HepG2 (cell line): ENCODE measurements at regions not wholly inside any gene's neighbourhood (a gene's known extent, or its start where the extent isn't known, plus 50 kb on each side); places are given as distances from the start of the nearest gene placed in this dataset.

Experiments used
- ATAC-seq: fragments of 200-7000 bp; cut with Tn5 transposase; 3 replicates; pipeline ENCODE4 v1.9.1; 2020; ENCODE audit warnings: mild to moderate bottlenecking, moderate library complexity
- BruUV-seq: library from RNA; stranded (reverse); fragments of 400-500 nt; replicated peaks from 2 replicates; lab custom pipeline; 2021; lab: Mats Ljungman, UMichigan
- CTCF ChIA-PET: fragments of 300-600 bp; formaldehyde crosslinking; extraction: SDS; loops from one replicate; lab custom pipeline; 2021; ENCODE audit warnings: low total read pairs, inconsistent platforms, low intra/inter-chr PET ratio; lab: Yijun Ruan, JAX
- POLR2A ChIA-PET: fragments of 350-600 bp; sonication (Branson Sonifier 250); formaldehyde crosslinking; loops from one replicate; lab custom pipeline; 2020; ENCODE audit warnings: antibody characterized with exemption, inconsistent platforms; lab: Yijun Ruan, JAX
- DNase-seq: peaks from one replicate; pipeline ENCODE4 v3.0.0-alpha.2; 2015; ENCODE audit warnings: low spot score
- FAIRE-seq: peaks from 3 replicates; lab custom pipeline; 2011; peaks lifted over from hg19 to GRCh38; lab: Jason Lieb, UNC
- H2AFZ ChIP-seq: one replicate; pipeline ENCODE4 v1.6.1; 2011; ENCODE audit warnings: low read length, inconsistent platforms
- H3K27ac ChIP-seq: fragments of 300-600 bp; 3 replicates; pipeline ENCODE4 v1.8.0; 2011; ENCODE audit warnings: mixed run types, mild to moderate bottlenecking, mixed read lengths, low read length, inconsistent platforms; ENCODE audit not compliant: insufficient read depth; ENCODE audit errors: extremely low read length
- H3K27me3 ChIP-seq, 2 experiments: fragments of 200-600 bp in 1 of 2; 2 replicates in 1 of 2; 3 replicates in 1 of 2; pipeline versions ENCODE4 v1.6.0 to v1.8.0; 2011; ENCODE audit warnings: low read length in 2 of 2, mild to moderate bottlenecking in 2 of 2, moderate library complexity in 2 of 2, inconsistent platforms in 1 of 2; ENCODE audit not compliant: insufficient read depth in 2 of 2, control insufficient read depth in 1 of 2
- H3K36me3 ChIP-seq, 2 experiments: fragments of 200-600 bp in 1 of 2; replicated peaks in 1 of 2; 2 replicates in 1 of 2; 3 replicates in 1 of 2; pipeline versions ENCODE4 v1.5.1 to v1.8.0; 2011; ENCODE audit warnings: low read length in 2 of 2, inconsistent platforms in 1 of 2; ENCODE audit not compliant: insufficient read depth in 2 of 2, control insufficient read depth in 1 of 2
- H3K4me1 ChIP-seq: 2 replicates; pipeline ENCODE4 v1.5.1; 2012; ENCODE audit warnings: low read length, inconsistent platforms; ENCODE audit not compliant: insufficient read depth
- H3K4me2 ChIP-seq: 2 replicates; pipeline ENCODE4 v1.6.0; 2011; ENCODE audit warnings: low read depth, low read length, inconsistent platforms
- H3K4me3 ChIP-seq, 3 experiments: fragments of 200-600 bp in 1 of 3; sonication (generic), shearing (Covaris generic) in 1 of 3; replicated peaks in 1 of 3; 2 replicates each; pipeline ENCODE4 v1.5.1; 2011 to 2016; ENCODE audit warnings: low read length in 3 of 3, inconsistent platforms in 2 of 3, low read depth in 2 of 3, mild to moderate bottlenecking in 2 of 3, control low read depth in 1 of 3, mixed read lengths in 1 of 3; ENCODE audit not compliant: insufficient read depth in 1 of 3
- H3K79me2 ChIP-seq: one replicate; pipeline ENCODE4 v1.6.1; 2011; ENCODE audit warnings: low read length, inconsistent platforms; ENCODE audit not compliant: insufficient read depth
- H3K9ac ChIP-seq: 2 replicates; pipeline ENCODE4 v1.6.0; 2011; ENCODE audit warnings: mild to moderate bottlenecking, low read depth, low read length, inconsistent platforms; ENCODE audit not compliant: insufficient read depth
- H3K9me3 ChIP-seq: 2 replicates; pipeline ENCODE4 v1.5.1; 2012; ENCODE audit warnings: mild to moderate bottlenecking, low read length
- H4K20me1 ChIP-seq: 2 replicates; pipeline ENCODE4 v1.6.0; 2011; ENCODE audit warnings: inconsistent platforms, mild to moderate bottlenecking, low read length, moderate library complexity; ENCODE audit not compliant: insufficient read depth
- AGO2 ChIP-seq: fragments of 200-400 bp; formaldehyde crosslinking; optimal IDR thresholded peaks from 2 replicates; pipeline ENCODE3; 2017; ENCODE audit warnings: mild to moderate bottlenecking, low read depth, low read length, moderate library complexity
- FLYWCH1 ChIP-seq: sonication (generic); formaldehyde crosslinking; IDR thresholded peaks from 2 replicates; pipeline ENCODE4 v1.8.1; 2023; ENCODE audit warnings: mild to moderate bottlenecking, missing genetic modification reagents
- JUND ChIP-seq: sonication (generic); formaldehyde crosslinking; IDR thresholded peaks from 2 replicates; pipeline ENCODE4 v1.8.0; 2022; ENCODE audit warnings: mild to moderate bottlenecking, missing genetic modification reagents
- KDM1A ChIP-seq: IDR thresholded peaks from 2 replicates; pipeline ENCODE4 v1.6.1; 2016; ENCODE audit warnings: missing compliant biosample characterization
- KLF16 ChIP-seq, 2 experiments: sonication (generic) in 1 of 2; formaldehyde crosslinking in 1 of 2; IDR thresholded peaks; 2 replicates each; pipeline versions ENCODE4 v1.6.1 to v1.8.0; 2016 to 2023; ENCODE audit warnings: missing genetic modification reagents in 2 of 2, missing compliant biosample characterization in 1 of 2
- MIXL1 ChIP-seq: IDR thresholded peaks from 2 replicates; pipeline ENCODE4 v1.6.1; 2016
- PRMT3 ChIP-seq: sonication (generic); formaldehyde crosslinking; IDR thresholded peaks from 2 replicates; pipeline ENCODE4 v1.8.1; 2022; ENCODE audit warnings: low read depth, mild to moderate bottlenecking, moderate library complexity, missing genetic modification reagents, borderline replicate concordance
- SMAD3 ChIP-seq: sonication (generic); formaldehyde crosslinking; IDR thresholded peaks from 2 replicates; pipeline ENCODE4 v1.4.0; 2020; ENCODE audit warnings: missing genetic modification reagents
- TGIF2 ChIP-seq: IDR thresholded peaks from 2 replicates; pipeline ENCODE4 v1.6.1; 2016; ENCODE audit warnings: control low read depth, missing compliant biosample characterization
- TRIM24 ChIP-seq: sonication (generic); formaldehyde crosslinking; IDR thresholded peaks from 2 replicates; pipeline ENCODE4 v1.8.0; 2022; ENCODE audit warnings: mild to moderate bottlenecking, missing genetic modification reagents
- ZFP62 ChIP-seq: sonication (generic); formaldehyde crosslinking; IDR thresholded peaks from 2 replicates; pipeline ENCODE4 v1.4.0; 2020; ENCODE audit warnings: missing genetic modification reagents
- ZNF232 ChIP-seq: sonication (generic); formaldehyde crosslinking; IDR thresholded peaks from 2 replicates; pipeline ENCODE4 v1.4.0; 2020; ENCODE audit warnings: missing genetic modification reagents, borderline replicate concordance
- ZNF280B ChIP-seq: sonication (generic); formaldehyde crosslinking; IDR thresholded peaks from 2 replicates; pipeline ENCODE4 v1.5.0; 2020; ENCODE audit warnings: missing genetic modification reagents, mild to moderate bottlenecking, borderline replicate concordance
- ZNF501 ChIP-seq: sonication (generic); formaldehyde crosslinking; IDR thresholded peaks from 2 replicates; pipeline ENCODE4 v1.5.1; 2020; ENCODE audit warnings: mild to moderate bottlenecking, moderate library complexity, missing genetic modification reagents
- ZNF619 ChIP-seq: sonication (generic); formaldehyde crosslinking; IDR thresholded peaks from 2 replicates; pipeline ENCODE4 v1.4.0; 2020; ENCODE audit warnings: mild to moderate bottlenecking, missing genetic modification reagents
- ZNF720 ChIP-seq: sonication (generic); formaldehyde crosslinking; IDR thresholded peaks from 2 replicates; pipeline ENCODE4 v1.4.0; 2020; ENCODE audit warnings: missing genetic modification reagents
- ZSCAN30 ChIP-seq: sonication (generic); formaldehyde crosslinking; IDR thresholded peaks from 2 replicates; pipeline ENCODE4 v1.5.0; 2020; ENCODE audit warnings: mild to moderate bottlenecking, missing genetic modification reagents
- WGBS: methylation state at CpG from one replicate; pipeline ENCODE4 v1.1.6; 2017; ENCODE audit warnings: low lambda C conversion rate; 5-methylcytosine and 5-hydroxymethylcytosine counted together
- in situ Hi-C: cut with HindIII; loops from 2 replicates; pipeline ENCODE4 v1.10.0; 2017; ENCODE audit warnings: low pct_unique_long_range_greater_than_20kb; ENCODE audit not compliant: extremely low pct_ligation_motif_present
- intact Hi-C: fragments of 100-400 bp; cut with micrococcal nuclease; formaldehyde crosslinking; loops from one replicate; pipeline ENCODE4 v1.10.0; 2022; ENCODE audit not compliant: unreplicated experiment
- TF ChIP-seq, protein P1 (sequence below): sonication (generic); formaldehyde crosslinking; IDR thresholded peaks from 2 replicates; pipeline ENCODE4 v1.8.1; 2023; ENCODE audit warnings: mild to moderate bottlenecking, inconsistent platforms, moderate library complexity, missing genetic modification reagents, borderline replicate concordance

DNA sequence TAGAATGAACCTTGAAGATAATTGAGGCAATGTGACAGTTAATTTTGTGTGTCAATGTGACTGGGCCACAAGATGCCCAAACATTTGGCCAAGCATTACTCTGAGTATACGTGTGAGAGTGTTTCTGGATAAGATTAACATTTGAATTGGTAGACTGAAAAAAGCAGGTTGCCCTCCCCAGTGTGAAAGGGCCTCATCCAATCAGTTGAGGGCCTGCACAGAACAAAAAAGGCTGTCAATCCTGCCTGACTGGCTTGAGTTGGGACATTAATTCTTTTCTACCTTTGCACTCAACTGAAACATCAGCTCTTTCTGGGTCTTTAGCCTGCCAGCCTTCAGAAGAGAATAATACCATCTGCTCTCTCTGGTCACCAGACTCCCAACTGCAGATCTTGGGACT, 56.6 kb upstream of the PDE1C start:
- Histone ChIP-seq H3K4me1 (no peaks in the 10 kb centered on the region), H3K4me2 (no peak overlapping the region), H3K27me3 (no peaks in the 10 kb centered on the region), H3K79me2 (no peaks in the 10 kb centered on the region), H3K4me3 (no peak overlapping the region), H4K20me1 (no peaks in the 10 kb centered on the region), H3K27ac (no peak overlapping the region), H3K9me3 (no peaks in the 10 kb centered on the region), H3K9ac (no peak overlapping the region), H2AFZ (no peak overlapping the region), H3K36me3 (no peaks in the 10 kb centered on the region)
- DNase-seq (no peak), ATAC-seq (no peak), FAIRE-seq (no peak)
- no TSS peak for BruUV-seq
- ChIA-PET POLR2A (no interaction called here), CTCF (no interaction called here)
- TF ChIP-seq SMAD3 (CRISPR knock-in tag) (no peak), KLF16 (CRISPR knock-in tag; IDR thresholded peaks at IDR 0.05) (no peak), ZFP62 (no peak), ZNF232 (no peak), MIXL1 (CRISPR knock-in tag) (no peak), TGIF2 (CRISPR knock-in tag) (no peak), KDM1A (CRISPR knock-in tag) (no peak), FLYWCH1 (CRISPR knock-in tag) (no peak), ZNF501 (CRISPR knock-in tag) (no peak), PRMT3 (CRISPR knock-in tag) (no peak), ZNF619 (CRISPR knock-in tag) (no peak), JUND (CRISPR knock-in tag) (no peak), ZSCAN30 (CRISPR knock-in tag) (no peak), ZNF280B (CRISPR knock-in tag) (no peak), AGO2 (no peak), ZNF720 (no peak), TRIM24 (no peak)
- TF ChIP-seq, protein P1, sequence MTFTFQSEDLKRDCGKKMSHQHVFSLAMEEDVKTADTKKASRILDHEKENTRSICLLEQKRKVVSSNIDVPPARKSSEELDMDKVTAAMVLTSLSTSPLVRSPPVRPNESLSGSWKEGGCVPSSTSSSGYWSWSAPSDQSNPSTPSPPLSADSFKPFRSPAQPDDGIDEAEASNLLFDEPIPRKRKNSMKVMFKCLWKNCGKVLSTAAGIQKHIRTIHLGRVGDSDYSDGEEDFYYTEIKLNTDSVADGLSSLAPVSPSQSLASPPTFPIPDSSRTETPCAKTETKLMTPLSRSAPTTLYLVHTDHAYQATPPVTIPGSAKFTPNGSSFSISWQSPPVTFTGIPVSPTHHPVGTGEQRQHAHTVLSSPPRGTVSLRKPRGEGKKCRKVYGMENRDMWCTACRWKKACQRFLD (CRISPR knock-in tag), result no peak
- 0% methylated on average over 1 of the region's 1 CpG for WGBS
- intact Hi-C loops, result no loop called here
- in situ Hi-C loops, result no loop called here
